Psoas muscle (tissue), 7 donors: ENCODE measurements at regions not wholly inside any gene's neighbourhood (a gene's known extent, or its start where the extent isn't known, plus 50 kb on each side); places are given as distances from the start of the nearest gene placed in this dataset.
"Not testable (repeated sequence)": the region's sequence is repeated elsewhere in the genome, so short reads cannot be mapped to it uniquely, and the experiment has no call there.

Experiments used
- ATAC-seq, 4 donors: fragments of 200-7000 bp; cut with Tn5 transposase; one replicate each; pipeline ENCODE4 v1.9.1; 2020; ENCODE audit warnings: moderate library complexity in 3 of 4, mild to moderate bottlenecking in 2 of 4
- DNase-seq, 2 donors: peaks; one replicate each; pipeline ENCODE4 v3.0.0-alpha.2; 2020
- H3K27ac ChIP-seq: fragments of 200-600 bp; one replicate; pipeline ENCODE4 v1.8.0; 2022
- H3K27me3 ChIP-seq, 3 donors: fragments of 200-600 bp in 1 of 3; one replicate each; pipeline versions ENCODE4 v1.6.1 to v1.8.0; 2013 to 2022; ENCODE audit warnings: low read length in 2 of 3, mild to moderate bottlenecking in 2 of 3, moderate library complexity in 1 of 3; ENCODE audit not compliant: insufficient read depth in 3 of 3
- H3K36me3 ChIP-seq, 2 donors: fragments of 200-600 bp in 1 of 2; one replicate each; pipeline versions ENCODE4 v1.6.1 to v1.8.0; 2013 to 2022; ENCODE audit warnings: low read depth in 1 of 2, mild to moderate bottlenecking in 1 of 2, moderate library complexity in 1 of 2; ENCODE audit not compliant: insufficient read depth in 1 of 2
- H3K4me1 ChIP-seq: fragments of 200-600 bp; one replicate; pipeline ENCODE4 v1.8.0; 2022
- H3K4me3 ChIP-seq: fragments of 200-600 bp; one replicate; pipeline ENCODE4 v1.8.0; 2022; ENCODE audit warnings: mild to moderate bottlenecking
- H3K9me3 ChIP-seq: fragments of 200-600 bp; one replicate; pipeline ENCODE4 v1.8.0; 2022
- WGBS, 3 donors: extraction: QIAGEN DNeasy Blood & Tissue Kit; methylation state at CpG; one replicate each; pipeline versions ENCODE4 v1.1.6 to v1.1.7; 2013; 5-methylcytosine and 5-hydroxymethylcytosine counted together
- intact Hi-C, 2 donors: fragments of 100-400 bp; cut with DNase I; formaldehyde crosslinking; loops; one replicate each; pipeline versions ENCODE4 v1.11.0 to v1.14.2; 2022
- TF ChIP-seq, protein P1 (sequence below): fragments of 200-600 bp; IDR thresholded peaks from one replicate; pipeline ENCODE4 v1.8.0; 2022; ENCODE audit warnings: antibody characterized with exemption
- donor health status: healthy with polysubstance abuse.
- donor health status: DM: no; HTN: no; CAD: no; lungs with moderate emphysema.
- donor health status: Bipolar disorder and iron deficiency.
- donor health status: healthy.
- donor health status: DM: yes; HTN: yes; CAD: no.
- donor health status: DM: no; HTN: no; CAD: no.
- donor health status: DM: yes; HTN: yes; CAD: no.

DNA sequence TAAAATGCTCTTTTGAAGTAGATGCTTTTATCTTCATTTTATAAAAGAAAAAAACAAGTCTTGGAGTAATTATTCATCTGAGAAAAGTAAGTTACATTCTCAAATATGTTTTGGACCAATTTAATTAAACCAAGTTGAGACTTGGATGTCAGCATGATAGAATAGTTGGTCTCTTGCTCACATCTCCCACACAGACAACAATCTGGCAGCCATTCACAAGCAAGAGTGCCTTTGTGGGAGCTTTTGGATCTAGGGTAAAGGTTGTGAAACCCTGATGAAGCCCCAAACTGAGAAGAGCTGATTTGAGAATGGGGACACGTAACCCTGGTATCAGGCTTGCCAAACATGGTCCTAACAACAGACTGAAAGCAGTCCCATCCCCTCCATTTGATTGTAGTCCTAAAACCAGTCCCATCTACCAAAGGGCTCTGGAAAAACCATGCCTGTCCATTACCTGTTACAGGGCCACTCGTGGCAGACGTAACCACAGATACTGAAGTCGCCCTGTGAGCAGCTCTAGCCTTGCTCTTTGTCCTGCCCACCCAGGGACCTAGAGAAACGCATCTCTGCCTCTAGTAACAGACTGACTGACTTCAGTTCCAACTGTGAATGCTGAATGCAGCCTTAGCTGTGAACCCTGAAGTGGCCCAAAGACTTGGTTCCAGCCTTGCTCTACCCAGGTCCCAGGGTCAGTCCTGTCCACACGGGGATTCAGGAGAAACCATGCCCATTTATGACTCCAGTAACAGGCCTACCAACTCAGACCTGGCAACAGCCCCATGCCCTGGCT is 145.5 kb upstream of the SYNPR start:
- intact Hi-C loops, result no loop called here
- H3K36me3 ChIP-seq, result no peaks in the 10 kb centered on the region
- 63 to 71% (median 67%) methylated on average over 6 of the region's 6 CpGs for WGBS, 3 donors
- TF ChIP-seq, protein P1, sequence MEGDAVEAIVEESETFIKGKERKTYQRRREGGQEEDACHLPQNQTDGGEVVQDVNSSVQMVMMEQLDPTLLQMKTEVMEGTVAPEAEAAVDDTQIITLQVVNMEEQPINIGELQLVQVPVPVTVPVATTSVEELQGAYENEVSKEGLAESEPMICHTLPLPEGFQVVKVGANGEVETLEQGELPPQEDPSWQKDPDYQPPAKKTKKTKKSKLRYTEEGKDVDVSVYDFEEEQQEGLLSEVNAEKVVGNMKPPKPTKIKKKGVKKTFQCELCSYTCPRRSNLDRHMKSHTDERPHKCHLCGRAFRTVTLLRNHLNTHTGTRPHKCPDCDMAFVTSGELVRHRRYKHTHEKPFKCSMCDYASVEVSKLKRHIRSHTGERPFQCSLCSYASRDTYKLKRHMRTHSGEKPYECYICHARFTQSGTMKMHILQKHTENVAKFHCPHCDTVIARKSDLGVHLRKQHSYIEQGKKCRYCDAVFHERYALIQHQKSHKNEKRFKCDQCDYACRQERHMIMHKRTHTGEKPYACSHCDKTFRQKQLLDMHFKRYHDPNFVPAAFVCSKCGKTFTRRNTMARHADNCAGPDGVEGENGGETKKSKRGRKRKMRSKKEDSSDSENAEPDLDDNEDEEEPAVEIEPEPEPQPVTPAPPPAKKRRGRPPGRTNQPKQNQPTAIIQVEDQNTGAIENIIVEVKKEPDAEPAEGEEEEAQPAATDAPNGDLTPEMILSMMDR, result no peak
- ATAC-seq (no peak), DNase-seq (no peak)
- H3K27ac ChIP-seq, result no peak overlapping the region
- H3K4me3 ChIP-seq, result no peak overlapping the region
- no peaks in the 10 kb centered on the region for H3K9me3 ChIP-seq
- no peaks in the 10 kb centered on the region for H3K27me3 ChIP-seq
- no peaks in the 10 kb centered on the region for H3K4me1 ChIP-seq

DNA sequence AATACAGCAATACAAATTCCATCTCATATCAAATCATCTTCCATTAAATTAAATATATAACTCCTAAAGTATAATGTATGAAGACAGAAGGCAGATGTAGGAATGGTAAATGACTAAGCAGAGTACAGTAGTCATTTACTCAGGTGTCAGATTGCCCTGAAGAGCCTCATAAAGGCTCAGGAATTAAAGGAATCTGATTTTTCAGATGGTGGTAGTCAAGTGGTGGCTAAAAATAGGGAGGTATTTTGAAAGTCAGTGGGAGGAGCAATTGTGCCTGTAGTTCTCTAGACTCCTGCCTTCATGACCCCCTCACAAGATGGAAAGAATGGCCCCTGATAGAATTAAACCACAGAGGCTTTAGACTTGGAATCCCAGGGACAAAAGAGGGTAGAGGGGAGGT is 142.7 kb upstream of the SYNPR start:
- Histone ChIP-seq H3K27me3 (no peaks in the 10 kb centered on the region), H3K9me3 (no peaks in the 10 kb centered on the region), H3K36me3 (no peaks in the 10 kb centered on the region), H3K4me1 (no peaks in the 10 kb centered on the region), H3K27ac (no peak overlapping the region), H3K4me3 (no peak overlapping the region)
- intact Hi-C loops, result no loop called here
- ATAC-seq, result no peak
- DNase-seq, result no peak
- TF ChIP-seq, protein P1, result no peak

DNA sequence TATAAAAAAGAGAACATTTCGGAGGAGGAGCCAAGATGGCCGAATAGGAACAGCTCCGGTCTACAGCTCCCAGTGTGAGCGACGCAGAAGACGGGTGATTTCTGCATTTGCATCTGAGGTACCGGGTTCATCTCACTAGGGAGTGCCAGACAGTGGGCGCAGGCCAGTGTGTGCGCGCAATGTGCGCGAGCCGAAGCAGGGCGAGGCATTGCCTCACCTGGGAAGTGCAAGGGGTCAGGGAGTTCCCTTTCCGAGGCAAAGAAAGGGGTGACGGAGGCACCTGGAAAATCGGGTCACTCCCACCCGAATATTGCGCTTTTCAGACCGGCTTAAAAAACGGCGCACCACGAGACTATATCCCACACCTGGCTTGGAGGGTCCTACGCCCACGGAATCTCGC is 141.9 kb upstream of the SYNPR start:
- H3K4me1 ChIP-seq, intact Hi-C loops, DNase-seq, H3K36me3 ChIP-seq, H3K27ac ChIP-seq, H3K4me3 ChIP-seq, H3K9me3 ChIP-seq, ATAC-seq, H3K27me3 ChIP-seq: not testable (repeated sequence)
- WGBS, 3 donors, result 93 to 94% (median 94%) methylated on average over 20 to 22 of the region's 26 CpGs

DNA sequence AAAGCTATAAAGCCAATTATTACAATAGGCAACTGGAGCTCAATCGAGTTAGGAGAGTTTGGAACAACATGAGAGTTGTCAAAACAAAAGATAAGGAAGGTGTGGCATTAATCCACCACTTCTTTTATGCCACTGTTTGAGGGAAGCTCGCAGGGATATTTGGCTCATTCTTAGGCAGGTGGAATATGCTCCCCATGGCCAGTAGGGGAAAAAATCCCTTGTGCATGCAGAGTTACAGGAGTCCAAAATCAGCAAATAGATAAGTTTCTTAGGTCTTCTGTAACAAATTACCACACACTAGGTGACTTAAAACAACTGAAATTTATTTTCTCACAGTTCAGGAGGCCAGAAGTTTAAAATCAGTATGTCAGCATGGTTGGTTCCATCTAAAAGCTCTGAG is 135.4 kb upstream of the SYNPR start:
- no peaks in the 10 kb centered on the region for H3K27me3 ChIP-seq
- no peaks in the 10 kb centered on the region for H3K36me3 ChIP-seq
- intact Hi-C loops, result no loop called here
- TF ChIP-seq, protein P1, result no peak
- H3K4me3 ChIP-seq, result no peak overlapping the region
- no peaks in the 10 kb centered on the region for H3K9me3 ChIP-seq
- H3K4me1 ChIP-seq, result no peaks in the 10 kb centered on the region
- ATAC-seq (no peak), DNase-seq (no peak)
- no peak overlapping the region for H3K27ac ChIP-seq
- 49 to 52% (median 50%) methylated on average over 2 of the region's 2 CpGs for WGBS, 3 donors

DNA sequence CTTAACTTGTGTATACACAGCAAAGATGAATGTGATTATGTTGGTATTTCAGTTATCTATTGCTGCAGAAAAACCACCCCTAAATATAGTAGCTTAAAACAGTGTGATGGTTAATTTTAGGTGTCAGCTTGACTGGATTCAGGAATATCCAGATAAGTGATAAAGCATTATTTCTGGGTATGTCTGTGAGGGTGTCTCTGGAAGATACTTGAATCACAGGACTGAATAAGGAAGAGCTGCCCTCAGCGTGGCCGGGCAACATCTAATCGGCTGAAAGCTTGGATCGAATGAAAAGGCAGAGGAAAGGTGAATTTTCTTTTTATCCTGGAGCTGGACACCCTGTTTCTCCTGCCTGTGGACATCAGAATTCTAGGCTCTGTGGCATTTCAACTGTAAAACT is 132.0 kb upstream of the SYNPR start:
- Histone ChIP-seq H3K4me1 (no peaks in the 10 kb centered on the region), H3K4me3 (no peak overlapping the region), H3K9me3 (no peaks in the 10 kb centered on the region), H3K27me3 (no peaks in the 10 kb centered on the region), H3K27ac (no peak overlapping the region), H3K36me3 (no peaks in the 10 kb centered on the region)
- ATAC-seq, result no peak
- no peak for DNase-seq
- 89 to 92% (median 89%) methylated on average over 4 of the region's 4 CpGs for WGBS, 3 donors
- TF ChIP-seq, protein P1, result no peak
- intact Hi-C loops, result no loop called here
